ENCODE measurements at regions not wholly inside any gene's neighbourhood (a gene's known extent, or its start where the extent isn't known, plus 50 kb on each side); places are given as distances from the start of the nearest gene placed in this dataset.

DNA sequence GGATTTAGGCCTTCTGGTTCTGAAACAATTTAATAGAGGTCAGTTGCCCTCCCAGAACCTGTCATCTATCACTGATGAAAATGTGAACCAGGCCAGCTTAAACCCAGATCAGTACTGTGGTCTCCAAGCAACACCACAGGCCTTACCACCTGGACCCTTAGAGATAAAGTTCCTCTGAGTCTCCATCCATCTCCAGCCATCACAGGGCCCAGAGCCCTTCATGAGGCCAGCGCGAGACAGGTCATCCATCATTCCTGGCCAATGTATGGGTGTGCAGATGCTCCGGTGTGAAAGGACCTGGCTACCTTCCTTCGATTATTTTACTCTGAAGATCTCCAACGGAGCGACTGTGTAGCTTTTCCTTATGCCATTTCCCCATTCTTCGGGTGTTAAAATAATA, 322.7 kb upstream of the SOX11 start:
- Mint-ChIP-seq H3K36me3 (ENCODE audit: low read depth) (no peaks in the 10 kb centered on the region), H3K9me3 (no peaks in the 10 kb centered on the region), H3K4me3 (no peak overlapping the region), H3K4me1 (no peaks in the 10 kb centered on the region), H3K27ac (no peak overlapping the region), H3K27me3 (no peaks in the 10 kb centered on the region)
- ATAC-seq (no peak), DNase-seq (no peak)

DNA sequence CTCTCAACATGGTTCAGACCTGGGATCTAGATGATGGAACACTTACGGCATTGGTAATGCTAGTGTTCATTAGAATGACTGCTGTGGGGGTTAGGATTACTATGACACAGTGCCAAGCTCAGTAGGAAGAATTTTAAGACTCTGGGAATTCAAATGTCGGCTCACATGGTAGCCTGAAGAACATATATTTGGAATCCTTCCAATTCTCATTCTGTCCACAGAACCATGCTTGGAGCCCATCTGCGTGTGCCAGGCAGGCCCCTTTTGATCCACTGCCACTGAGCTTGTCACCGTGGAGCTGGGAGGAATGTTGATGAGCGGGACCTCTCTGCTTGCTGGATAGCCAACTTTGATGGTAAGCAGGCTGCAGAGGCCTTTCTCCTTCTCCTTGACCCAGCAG, 322.0 kb upstream of the SOX11 start:
- DNase-seq: no peak
- Mint-ChIP-seq H3K27ac (no peak overlapping the region), H3K4me1 (no peaks in the 10 kb centered on the region), H3K27me3 (peaks cover 2% of the 10 kb centered on the region), H3K36me3 (ENCODE audit: low read depth) (no peaks in the 10 kb centered on the region), H3K9me3 (no peaks in the 10 kb centered on the region), H3K4me3 (no peak overlapping the region)
- no peak for ATAC-seq

DNA sequence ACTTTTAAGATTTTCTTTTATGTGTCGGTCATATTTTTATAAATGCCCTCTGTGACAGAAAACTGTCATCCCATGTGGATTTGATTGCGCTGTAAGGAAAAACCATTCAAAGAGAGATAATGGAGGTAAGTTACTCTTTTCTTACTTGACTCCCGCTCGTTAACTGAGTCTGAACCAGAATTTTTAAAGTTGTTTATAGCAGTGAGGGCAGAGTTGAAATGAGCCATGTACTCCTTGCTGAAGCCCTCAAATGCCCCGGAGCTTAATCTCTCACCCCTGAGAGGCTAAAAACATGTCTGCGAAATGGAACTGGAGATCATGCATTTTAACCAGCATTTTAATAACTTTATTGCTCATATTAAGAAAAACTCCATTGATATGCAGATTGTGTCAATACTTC, 320.0 kb upstream of the SOX11 start:
- Mint-ChIP-seq H3K4me3 (no peak overlapping the region), H3K27ac (no peak overlapping the region), H3K27me3 (peaks cover 2% of the 10 kb centered on the region), H3K9me3 (no peaks in the 10 kb centered on the region), H3K36me3 (ENCODE audit: low read depth) (no peaks in the 10 kb centered on the region), H3K4me1 (no peaks in the 10 kb centered on the region)
- DNase-seq (no peak), ATAC-seq (no peak)

DNA sequence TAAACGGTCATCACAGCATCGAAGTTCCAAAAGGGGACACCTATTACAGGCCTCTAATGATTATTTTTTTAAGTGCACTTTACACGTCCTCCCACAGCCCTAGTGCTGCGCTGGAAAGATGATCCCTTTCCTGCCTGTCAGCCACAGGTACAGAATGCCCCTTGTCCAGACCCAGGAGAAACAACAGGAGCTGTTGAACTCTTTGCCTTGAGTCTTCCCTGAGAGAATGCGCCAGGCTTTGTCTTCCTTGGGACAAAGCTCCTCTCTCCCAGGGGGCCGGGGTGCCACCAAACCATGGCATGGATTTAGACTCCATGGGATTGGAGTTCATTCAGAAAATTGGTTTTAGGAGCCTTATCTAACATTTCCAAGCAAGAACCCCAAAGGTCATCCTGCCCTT, 319.0 kb upstream of the SOX11 start:
- Mint-ChIP-seq H3K4me1 (no peaks in the 10 kb centered on the region), H3K4me3 (no peak overlapping the region), H3K27ac (no peak overlapping the region), H3K27me3 (peaks cover 2% of the 10 kb centered on the region), H3K36me3 (ENCODE audit: low read depth) (no peaks in the 10 kb centered on the region), H3K9me3 (no peaks in the 10 kb centered on the region)
- DNase-seq (no peak), ATAC-seq (no peak)

DNA sequence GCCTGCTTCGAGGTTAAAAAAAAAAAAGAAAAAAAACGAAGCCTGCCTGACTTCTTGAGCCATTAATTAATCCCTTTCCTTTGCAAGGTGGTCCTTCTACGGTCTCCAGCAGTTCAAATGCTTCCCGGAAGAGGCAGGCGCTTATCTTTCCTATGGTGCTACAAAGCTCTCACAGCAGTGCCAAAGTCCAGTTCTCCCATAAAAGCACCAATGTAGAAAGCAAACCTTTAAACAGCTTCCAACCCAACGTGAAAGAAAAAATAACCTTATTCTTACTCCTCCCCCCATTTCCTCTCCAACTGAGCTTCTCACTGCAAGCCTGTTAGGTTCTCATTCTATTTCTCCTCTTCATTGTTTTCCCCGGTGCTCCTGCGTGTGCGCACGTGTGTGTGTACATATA, 317.4 kb upstream of the SOX11 start:
- H3K27ac Mint-ChIP-seq: no peak overlapping the region
- H3K36me3 Mint-ChIP-seq (ENCODE audit: low read depth): no peaks in the 10 kb centered on the region
- DNase-seq (no peak), ATAC-seq (no peak)
- H3K4me1 Mint-ChIP-seq: no peaks in the 10 kb centered on the region
- H3K9me3 Mint-ChIP-seq: peaks cover 4% of the 10 kb centered on the region
- H3K27me3 Mint-ChIP-seq: peaks cover 2% of the 10 kb centered on the region
- H3K4me3 Mint-ChIP-seq: no peak overlapping the region

DNA sequence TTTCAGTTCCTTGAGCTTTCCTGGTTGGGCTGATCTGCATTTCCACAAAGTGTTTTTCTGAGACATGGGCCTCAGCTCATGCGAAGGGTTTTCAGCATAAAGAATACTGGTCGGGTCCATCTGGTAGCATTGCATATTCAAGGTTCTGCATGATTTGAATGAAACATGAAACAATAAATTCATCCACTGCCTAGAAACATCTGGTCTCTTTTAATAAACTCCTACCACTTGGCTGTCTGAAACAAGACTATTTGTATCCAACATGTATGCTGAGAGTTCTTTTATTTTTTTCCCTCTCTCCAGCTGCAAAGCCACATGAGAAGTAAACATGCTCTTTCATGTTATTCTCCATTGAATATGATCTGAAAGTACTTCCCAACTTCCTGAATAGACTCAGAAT, 314.9 kb upstream of the SOX11 start:
- H3K9me3 Mint-ChIP-seq: peaks cover 6% of the 10 kb centered on the region

DNA sequence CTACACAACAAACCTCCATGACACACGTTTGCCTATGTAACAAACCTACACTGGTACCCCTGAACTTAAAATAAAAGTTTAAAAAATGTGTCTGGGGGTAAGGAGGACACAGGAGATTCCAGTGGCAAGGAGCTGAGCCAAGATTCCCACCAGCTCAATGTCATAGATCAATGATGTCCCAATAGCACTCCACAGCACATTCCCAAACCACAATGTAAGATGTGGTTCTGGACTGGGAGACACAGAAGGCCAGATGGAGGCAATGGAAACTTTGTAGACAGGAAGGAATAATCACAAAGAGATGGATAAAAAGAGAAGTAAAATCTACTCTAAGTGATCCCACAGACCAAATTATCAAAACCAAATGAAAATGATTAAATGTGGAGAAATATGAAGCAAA, 312.4 kb upstream of the SOX11 start:
- Mint-ChIP-seq H3K4me3 (no peak overlapping the region), H3K27ac (no peak overlapping the region), H3K4me1 (no peaks in the 10 kb centered on the region), H3K27me3 (peaks cover 2% of the 10 kb centered on the region), H3K36me3 (ENCODE audit: low read depth) (no peaks in the 10 kb centered on the region), H3K9me3 (peaks cover 6% of the 10 kb centered on the region)
- ATAC-seq (no peak), DNase-seq (no peak)

More for the DNA sequence above, 314.9 kb upstream of the SOX11 start:
- Mint-ChIP-seq H3K27ac (no peak overlapping the region), H3K4me1 (no peaks in the 10 kb centered on the region), H3K27me3 (peaks cover 2% of the 10 kb centered on the region), H3K36me3 (ENCODE audit: low read depth) (no peaks in the 10 kb centered on the region), H3K4me3 (no peak overlapping the region)
- ATAC-seq (no peak), DNase-seq (no peak)

DNA sequence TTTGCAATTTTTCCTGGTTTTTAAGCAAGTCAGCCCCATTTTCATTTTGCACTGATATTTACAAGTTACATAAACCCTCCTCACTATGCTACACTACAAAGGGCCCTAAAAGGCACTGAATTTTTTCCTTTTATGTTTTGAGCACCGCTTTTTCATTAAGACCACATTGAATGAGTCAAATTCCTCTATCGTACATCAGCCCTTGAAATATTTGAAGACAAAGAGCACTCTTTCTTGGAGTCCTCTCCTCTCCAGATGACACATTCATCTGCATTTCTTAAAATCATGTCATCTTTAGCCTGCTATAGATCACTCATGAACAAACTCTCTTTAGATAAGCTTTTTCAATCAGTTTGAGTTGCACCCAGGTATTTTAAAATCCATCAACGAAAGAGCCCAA, 306.6 kb upstream of the SOX11 start:
- no peak for DNase-seq

DNA sequence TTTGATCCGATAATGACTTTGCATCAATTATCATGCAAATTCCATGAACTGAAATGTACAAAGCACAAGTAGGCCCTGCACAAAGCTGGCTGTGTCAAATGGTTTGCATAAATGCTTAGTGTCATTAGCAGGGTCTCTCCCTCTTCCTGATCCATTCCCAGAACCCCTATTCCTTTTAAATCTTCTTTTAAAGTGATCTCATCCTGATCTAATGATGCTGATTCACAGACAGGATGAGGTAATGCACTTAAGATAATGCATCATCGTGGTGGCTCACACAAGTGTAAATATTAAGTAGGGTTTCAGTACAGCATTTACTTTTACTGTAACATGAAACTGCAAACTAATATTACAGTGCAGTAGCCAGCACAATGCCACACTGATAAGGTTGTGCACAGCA, 304.8 kb upstream of the SOX11 start:
- Mint-ChIP-seq H3K27ac (no peak overlapping the region), H3K4me3 (no peak overlapping the region), H3K36me3 (ENCODE audit: low read depth) (no peaks in the 10 kb centered on the region), H3K4me1 (no peaks in the 10 kb centered on the region), H3K27me3 (no peaks in the 10 kb centered on the region), H3K9me3 (peaks cover 6% of the 10 kb centered on the region)
- no peak for ATAC-seq
- DNase-seq: no peak

More for the DNA sequence above, 306.6 kb upstream of the SOX11 start:
- peaks cover 6% of the 10 kb centered on the region for H3K9me3 Mint-ChIP-seq
- no peaks in the 10 kb centered on the region for H3K36me3 Mint-ChIP-seq (ENCODE audit: low read depth)
- no peaks in the 10 kb centered on the region for H3K4me1 Mint-ChIP-seq
- no peak overlapping the region for H3K4me3 Mint-ChIP-seq
- no peak overlapping the region for H3K27ac Mint-ChIP-seq
- H3K27me3 Mint-ChIP-seq: no peaks in the 10 kb centered on the region
- ATAC-seq: no peak

DNA sequence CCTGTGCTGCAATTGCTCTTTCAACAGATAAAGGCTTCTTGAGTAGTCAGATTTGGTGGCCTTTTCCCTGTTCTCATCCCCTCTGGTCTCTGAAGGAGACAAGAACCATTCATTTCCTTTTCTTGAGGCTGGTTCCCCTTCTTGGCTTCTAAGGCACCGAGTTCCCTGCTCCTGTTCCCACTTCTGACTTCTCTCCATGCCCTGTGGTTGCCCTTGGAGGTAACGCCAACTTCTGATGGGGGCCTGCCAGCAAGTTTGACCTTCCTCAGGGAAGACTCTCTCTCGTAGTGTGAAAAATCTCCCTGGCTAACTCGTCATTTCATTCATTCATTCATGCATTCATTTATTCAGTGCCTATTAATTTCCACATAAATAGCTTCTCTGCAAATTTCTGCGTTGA, 302.4 kb upstream of the SOX11 start:
- H3K27me3 Mint-ChIP-seq: no peaks in the 10 kb centered on the region
- DNase-seq: no peak
- ATAC-seq: no peak
- H3K4me1 Mint-ChIP-seq: no peaks in the 10 kb centered on the region
- no peaks in the 10 kb centered on the region for H3K36me3 Mint-ChIP-seq (ENCODE audit: low read depth)
- H3K4me3 Mint-ChIP-seq: no peak overlapping the region
- peaks cover 6% of the 10 kb centered on the region for H3K9me3 Mint-ChIP-seq
- H3K27ac Mint-ChIP-seq: no peak overlapping the region

DNA sequence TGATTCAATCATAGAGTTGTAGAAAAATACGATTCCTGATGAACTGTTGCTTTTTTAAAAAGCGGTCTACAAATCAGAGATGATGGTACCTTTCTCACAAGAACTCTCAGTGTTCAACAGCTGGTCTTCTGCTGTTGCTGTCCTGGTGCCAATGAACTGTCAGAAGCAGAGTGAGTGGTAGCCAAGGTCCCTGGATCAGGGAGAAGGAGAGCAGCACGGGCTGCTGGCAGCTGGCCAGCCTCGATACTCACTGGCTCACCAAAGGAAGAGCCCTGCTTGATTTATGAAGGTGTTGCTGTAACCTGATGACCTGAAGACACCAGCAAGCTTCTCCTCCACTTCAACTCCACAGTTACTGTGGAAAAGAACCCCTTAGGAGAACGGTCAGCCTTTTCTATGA, 300.8 kb upstream of the SOX11 start:
- Mint-ChIP-seq H3K27me3 (no peaks in the 10 kb centered on the region), H3K4me3 (no peak overlapping the region), H3K4me1 (no peaks in the 10 kb centered on the region), H3K9me3 (peaks cover 6% of the 10 kb centered on the region), H3K27ac (no peak overlapping the region), H3K36me3 (ENCODE audit: low read depth) (no peaks in the 10 kb centered on the region)
- no peak for DNase-seq
- ATAC-seq: no peak

DNA sequence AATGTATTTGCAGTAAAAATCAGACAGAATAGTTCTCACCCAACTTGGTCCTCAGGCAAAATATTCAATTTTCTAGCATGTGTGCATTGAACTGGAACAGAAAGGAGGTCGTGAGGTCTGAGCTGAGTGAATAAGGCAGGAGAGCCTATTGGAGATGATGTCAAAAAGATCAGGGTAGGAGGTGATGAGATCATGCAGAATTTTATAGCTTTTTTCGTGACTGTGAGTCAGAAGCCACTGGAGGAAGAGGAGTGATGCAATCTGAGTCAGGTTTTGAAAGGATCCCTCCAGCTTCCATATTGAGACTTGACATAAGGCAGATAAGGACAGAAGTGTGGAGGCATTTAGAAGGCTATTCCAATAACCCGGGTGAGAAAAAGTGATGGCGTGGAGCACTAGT, 299.5 kb upstream of the SOX11 start:
- ATAC-seq: no peak
- Mint-ChIP-seq H3K9me3 (peaks cover 6% of the 10 kb centered on the region), H3K36me3 (ENCODE audit: low read depth) (no peaks in the 10 kb centered on the region), H3K27me3 (no peaks in the 10 kb centered on the region), H3K27ac (no peak overlapping the region), H3K4me3 (no peak overlapping the region), H3K4me1 (no peaks in the 10 kb centered on the region)
- no peak for DNase-seq

DNA sequence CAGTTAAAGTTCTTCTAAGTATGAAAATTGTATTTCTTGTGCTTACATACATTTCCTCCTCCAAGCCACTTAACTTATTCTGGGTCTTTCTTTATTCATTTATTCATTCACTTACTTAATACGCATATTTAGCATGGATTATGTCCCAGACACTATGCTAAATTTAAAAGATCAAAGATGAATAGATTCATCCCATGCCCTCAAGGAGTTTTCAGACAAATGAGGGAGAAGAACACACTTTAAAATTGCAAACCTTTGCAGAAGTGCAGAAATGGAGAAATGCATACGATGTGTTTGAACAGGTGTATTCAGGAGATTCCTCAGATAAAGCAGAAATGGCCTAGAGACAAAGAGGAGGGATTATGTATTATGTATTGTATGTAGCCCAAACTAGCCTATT, 298.7 kb upstream of the SOX11 start:
- no peak for DNase-seq
- Mint-ChIP-seq H3K27ac (no peak overlapping the region), H3K9me3 (peaks cover 3% of the 10 kb centered on the region), H3K36me3 (ENCODE audit: low read depth) (no peaks in the 10 kb centered on the region), H3K4me1 (no peaks in the 10 kb centered on the region), H3K27me3 (no peaks in the 10 kb centered on the region), H3K4me3 (no peak overlapping the region)
- ATAC-seq: no peak

DNA sequence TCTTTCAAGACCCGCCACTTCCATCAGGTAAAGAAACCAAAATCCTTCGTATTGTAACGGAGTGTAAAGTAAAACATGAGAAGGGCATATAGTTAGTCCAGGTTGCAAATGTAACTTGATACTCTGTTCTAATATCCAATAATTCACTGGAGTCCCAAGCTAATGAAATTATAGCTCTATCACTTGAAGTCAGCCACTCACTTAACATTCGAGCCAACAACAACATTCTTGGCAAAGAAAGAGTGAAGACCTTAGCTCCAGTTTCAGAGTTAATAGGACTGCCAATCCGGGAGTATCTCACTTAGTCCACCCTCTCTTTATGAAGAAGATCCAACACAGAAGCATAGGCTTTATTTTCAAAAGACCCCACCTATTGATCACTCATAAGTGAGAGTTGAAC, 298.0 kb upstream of the SOX11 start:
- DNase-seq: no peak
- no peaks in the 10 kb centered on the region for H3K9me3 Mint-ChIP-seq
- H3K4me3 Mint-ChIP-seq: no peak overlapping the region
- no peaks in the 10 kb centered on the region for H3K36me3 Mint-ChIP-seq (ENCODE audit: low read depth)
- no peak for ATAC-seq
- H3K27me3 Mint-ChIP-seq: no peaks in the 10 kb centered on the region
- H3K4me1 Mint-ChIP-seq: no peaks in the 10 kb centered on the region
- no peak overlapping the region for H3K27ac Mint-ChIP-seq

DNA sequence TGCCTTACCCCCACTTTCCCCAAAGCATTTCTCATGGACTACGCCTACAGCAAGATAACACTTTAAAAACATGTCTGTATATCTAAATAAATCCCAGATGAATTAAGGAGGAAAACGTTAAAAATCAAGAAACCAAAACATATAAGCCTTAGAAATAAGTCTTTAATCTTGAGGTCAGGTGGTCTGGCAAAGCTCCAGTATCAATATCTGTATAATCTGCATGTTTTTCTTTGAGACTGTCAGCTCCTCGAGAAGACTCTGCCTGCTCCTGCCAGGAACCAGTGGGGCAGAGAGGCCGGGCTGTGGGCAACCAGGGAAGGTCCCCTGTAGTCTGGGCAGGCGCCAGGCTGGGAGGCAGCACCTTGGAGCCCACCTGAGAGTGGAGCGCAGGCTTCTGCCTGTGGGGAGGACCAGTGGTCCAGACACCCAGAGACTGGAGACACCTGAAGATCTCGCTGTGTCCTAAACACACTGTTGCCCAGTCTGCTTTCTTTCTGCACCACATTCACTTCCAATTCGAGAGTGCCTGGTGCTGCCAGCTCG, 291.0 kb upstream of the SOX11 start:
- Mint-ChIP-seq H3K9me3 (no peaks in the 10 kb centered on the region), H3K27ac (no peak overlapping the region), H3K36me3 (ENCODE audit: low read depth) (no peaks in the 10 kb centered on the region), H3K27me3 (no peaks in the 10 kb centered on the region), H3K4me3 (no peak overlapping the region), H3K4me1 (no peaks in the 10 kb centered on the region)
- ATAC-seq: no peak
- DNase-seq: no peak

DNA sequence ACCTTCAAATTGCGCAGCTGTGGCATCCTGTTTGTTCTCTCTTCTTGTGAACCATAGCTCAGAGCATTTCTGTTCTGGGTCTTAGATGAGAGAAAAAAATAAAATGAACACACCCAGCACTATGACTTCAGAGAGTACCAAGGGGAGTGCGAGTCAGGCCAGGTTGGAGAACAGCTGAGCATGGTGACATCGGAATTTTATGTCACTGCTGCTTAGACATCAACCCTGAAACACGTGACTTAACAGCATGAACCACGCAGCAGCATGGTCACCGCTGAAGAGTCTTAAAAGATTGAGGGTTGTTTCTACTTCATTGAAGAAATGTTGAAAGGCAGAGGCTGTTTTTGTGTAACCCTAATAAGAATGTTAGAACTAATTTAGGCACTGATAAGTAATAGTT, 288.8 kb upstream of the SOX11 start:
- Mint-ChIP-seq H3K4me1 (no peaks in the 10 kb centered on the region), H3K36me3 (ENCODE audit: low read depth) (no peaks in the 10 kb centered on the region), H3K9me3 (no peaks in the 10 kb centered on the region), H3K27me3 (no peaks in the 10 kb centered on the region), H3K27ac (no peak overlapping the region), H3K4me3 (no peak overlapping the region)
- DNase-seq (no peak), ATAC-seq (no peak)
